ENCODE measurements at regions not wholly inside any gene's neighbourhood (a gene's known extent, or its start where the extent isn't known, plus 50 kb on each side); places are given as distances from the start of the nearest gene placed in this dataset.

DNA sequence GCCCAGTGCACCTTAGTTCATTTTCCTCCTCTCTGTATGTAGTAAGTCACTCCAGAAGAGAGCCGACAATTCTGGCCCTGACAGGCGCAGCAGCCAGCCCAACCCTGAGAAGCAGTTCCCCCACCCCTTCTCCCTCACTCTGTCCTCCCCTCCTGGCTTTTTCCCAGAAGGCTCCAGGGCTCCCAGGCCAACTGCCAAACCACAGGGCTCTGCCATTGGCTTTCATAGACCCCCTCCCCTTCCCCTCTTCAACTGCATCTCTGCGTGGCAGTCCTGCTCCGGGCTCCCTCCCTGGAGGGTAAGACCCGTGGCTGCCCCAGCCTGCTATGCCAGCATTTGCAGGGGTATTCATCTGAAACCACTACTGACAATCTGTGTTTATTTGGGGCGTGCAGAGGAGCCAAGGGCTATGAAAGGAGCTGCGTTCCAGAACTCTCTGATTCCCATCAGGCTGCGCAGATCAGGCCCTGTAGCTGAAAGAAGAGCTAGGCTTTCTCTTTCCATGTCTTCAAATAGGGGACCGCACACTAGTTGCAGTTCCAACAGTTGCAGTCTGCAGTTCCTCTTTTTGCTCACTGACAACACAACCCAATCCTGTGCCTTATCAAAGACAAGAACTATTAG is 388.6 kb upstream of the TNP1 start:
- DNase-seq (ENCODE audit: low read depth, low spot score) = peak; percentile 47

DNA sequence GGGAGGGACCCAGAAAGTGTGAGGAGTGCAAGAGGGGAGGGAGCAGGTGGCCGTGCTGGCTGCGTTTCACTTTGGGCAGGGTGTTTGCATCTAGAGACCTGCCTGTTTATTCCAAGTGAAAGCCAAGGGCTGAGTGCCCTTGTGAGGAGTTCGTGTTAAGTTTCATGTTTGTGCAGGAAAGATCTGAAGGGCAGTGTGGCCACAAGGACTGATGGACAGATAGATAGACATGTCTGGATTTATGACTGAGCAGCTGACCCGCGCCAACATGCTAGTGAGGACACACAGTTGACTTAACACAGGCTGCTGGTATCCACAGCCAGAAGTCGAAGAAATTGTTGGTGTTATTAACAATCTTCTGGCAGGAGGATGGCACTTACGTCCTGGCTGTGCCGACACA is 387.6 kb upstream of the TNP1 start:
- no peak for DNase-seq (ENCODE audit: low read depth, low spot score)

DNA sequence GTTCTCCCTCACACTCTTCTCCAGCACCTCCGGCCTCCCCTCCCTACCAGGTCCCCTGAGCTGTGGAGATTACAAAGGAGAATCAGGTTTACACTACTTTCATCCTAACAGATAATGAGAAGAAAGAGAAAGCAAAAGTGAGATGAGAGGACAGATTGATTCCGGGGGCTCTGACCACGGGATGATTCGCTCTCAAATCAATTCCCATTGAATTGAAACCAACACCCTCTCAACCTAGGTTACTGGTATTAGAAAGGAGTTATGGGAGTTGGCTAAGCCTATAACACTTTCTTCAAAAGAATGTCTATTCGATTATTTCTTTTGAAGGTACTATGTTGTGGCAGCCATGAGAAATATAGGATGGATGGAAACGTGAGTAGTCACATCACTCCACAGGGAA is 386.2 kb upstream of the TNP1 start:
- DNase-seq (ENCODE audit: low read depth, low spot score) = no peak

DNA sequence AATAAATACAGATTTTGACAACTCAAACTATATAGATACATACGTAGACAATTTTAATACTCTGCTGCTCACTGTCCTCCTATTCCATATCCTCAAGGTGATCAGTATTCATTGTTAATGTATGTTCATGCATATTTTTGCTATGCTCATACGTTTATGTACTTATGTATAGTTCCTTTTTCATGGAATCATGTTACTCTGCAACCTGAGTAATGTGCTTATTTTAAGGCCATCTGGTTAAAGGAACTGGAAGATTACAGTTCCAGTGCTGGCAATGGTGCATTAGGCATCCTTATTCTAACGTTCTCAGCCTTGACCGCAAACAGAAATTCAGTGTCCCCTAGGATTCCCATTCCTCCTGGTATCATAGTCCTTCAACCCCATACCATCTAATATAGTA is 385.0 kb upstream of the TNP1 start:
- no peak for DNase-seq (ENCODE audit: low read depth, low spot score)

DNA sequence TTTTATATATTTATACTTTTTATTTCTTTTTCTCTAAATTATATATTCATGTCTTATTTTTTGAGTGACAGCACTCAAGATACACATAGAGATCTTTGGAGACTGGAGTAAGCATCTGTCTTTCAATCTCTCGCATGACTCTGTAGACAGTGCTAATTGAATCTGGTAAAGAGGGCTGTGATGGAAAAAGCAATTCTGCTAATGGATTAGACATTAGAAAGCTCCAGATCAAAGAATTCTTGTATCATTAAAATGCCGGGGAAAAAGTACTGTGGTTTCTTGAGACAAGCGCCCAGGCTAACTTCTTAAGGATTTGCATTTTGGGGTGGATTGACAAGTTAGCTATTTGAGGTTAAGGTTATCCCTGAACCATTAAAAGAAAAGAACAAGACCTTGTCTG is 383.1 kb upstream of the TNP1 start:
- no peak for DNase-seq (ENCODE audit: low read depth, low spot score)

DNA sequence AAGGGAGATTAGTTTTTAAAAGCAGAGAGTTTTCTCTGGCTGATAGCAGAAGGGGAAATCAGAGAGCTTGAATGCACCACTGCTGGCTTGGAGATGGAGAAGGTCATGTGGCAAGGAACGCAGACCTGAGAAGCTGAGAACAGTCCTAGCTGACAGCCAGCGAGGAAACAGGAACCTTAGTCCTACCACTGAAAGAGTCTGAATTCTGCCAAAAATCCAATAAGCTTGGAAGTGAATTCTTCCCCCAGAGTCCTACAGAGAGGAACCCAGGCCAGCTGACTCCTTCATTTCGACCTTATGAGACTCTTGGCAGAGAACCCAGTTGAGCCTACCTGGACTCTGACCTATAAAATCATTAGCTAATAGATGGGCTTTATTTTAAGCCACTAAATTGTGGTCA is 371.9 kb upstream of the TNP1 start:
- DNase-seq (ENCODE audit: low read depth, low spot score) = no peak

DNA sequence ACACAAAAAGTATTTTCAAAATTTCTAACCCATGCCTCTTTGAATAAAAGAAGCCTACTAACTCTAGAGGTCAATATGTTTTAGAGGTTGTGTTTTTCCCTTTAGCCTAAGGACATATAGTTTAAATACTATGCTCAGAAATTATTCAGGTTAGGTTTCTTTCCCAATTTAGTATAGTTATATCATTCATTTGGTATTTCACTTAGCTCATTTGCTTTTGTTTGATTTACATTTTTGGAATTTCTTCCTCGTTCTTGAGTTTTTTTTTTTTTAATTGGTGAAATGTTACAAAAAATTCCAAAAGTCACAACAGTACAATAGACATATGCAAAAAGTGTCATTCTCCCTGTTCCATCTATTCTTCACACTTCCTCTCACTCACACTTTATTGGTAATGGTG is 371.3 kb upstream of the TNP1 start:
- DNase-seq (ENCODE audit: low read depth, low spot score) = no peak

DNA sequence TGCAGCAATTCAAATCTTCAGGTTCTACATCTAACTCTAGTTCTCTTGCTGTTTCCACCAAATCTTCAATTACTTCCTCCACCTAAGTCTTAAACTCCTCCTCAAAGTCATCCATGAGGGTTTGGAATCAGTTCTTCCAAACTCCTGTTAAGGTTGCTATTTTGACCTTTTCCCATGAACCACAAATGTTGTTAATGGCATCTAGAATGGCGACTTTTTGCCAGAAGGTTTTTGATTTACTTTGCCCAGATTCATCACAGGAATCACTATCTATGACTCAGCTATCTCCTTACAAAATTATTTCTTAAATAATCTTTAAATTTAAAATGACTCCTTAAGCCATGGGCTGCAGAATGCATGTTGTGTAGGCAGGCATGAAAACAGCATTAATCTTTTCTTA is 368.9 kb upstream of the TNP1 start:
- no peak for DNase-seq (ENCODE audit: low read depth, low spot score)

DNA sequence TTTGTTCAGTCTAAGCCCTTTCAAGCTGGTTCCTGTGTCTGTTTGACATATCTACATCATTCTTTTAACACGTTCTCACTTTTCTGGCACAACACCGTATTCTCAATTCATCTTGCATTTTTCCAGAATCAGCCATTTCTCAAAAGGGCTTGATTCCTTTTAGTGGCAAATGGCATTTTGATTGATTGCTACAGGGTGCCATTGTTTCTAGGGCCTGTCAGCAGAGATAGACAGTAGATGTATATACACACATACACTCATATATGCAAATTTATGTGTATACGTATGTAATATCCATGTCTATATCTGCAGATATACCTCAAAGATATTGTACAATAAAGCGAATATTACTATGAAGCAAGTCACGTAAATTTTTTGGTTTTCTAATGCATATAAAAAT is 367.9 kb upstream of the TNP1 start:
- no peak for DNase-seq (ENCODE audit: low read depth, low spot score)

DNA sequence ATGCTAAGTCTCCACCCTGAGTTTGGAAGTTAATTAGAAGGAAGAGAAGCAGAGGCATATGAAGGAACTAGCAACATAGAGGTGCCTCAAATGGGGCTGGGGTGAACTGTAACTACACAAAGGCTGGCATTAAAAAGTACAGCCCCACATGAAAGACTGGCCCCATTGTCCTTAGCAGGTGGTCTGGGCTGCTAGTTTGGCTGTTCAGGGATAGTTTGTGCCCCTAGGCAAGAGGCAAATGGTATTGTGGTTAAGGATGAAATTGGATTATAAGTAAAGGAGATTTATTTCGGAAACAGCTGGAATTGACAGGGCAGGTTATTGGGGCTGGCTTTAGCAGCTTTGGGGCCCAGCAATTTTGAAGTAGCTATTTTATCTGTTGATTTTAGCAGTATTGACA is 365.7 kb upstream of the TNP1 start:
- DNase-seq (ENCODE audit: low read depth, low spot score) = no peak

DNA sequence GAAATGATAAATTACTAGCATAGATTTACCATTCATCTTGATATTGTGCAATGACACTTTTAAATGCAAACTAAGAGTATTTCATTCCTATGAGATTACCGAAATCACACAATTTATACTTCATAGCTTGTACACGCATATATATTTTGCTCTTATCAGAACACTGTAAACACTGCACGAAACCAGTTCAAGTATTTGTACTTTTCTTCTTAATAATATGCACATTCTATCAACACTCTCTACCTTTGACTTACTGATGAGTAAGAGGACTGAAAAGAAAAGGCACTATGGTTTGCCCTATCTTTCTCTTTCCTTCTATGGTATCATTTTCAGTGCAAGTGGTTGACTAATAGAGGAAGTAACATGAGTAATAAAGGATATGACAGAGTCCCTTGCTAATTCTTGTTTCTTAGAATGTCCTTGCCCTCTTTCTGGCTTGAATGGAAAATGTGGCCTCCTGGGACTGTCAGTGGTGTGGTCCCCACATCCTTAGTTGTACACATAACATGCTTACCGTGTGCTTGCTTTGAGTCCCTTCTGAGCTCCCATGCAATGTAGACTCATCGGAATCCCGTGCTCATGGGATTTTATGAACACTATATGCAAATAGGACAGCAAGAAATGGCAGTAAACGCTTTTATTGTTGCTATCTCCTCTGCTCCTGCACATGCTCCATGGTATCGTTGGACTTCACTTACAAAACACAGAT is 363.5 kb upstream of the TNP1 start:
- DNase-seq (ENCODE audit: low read depth, low spot score) = no peak

DNA sequence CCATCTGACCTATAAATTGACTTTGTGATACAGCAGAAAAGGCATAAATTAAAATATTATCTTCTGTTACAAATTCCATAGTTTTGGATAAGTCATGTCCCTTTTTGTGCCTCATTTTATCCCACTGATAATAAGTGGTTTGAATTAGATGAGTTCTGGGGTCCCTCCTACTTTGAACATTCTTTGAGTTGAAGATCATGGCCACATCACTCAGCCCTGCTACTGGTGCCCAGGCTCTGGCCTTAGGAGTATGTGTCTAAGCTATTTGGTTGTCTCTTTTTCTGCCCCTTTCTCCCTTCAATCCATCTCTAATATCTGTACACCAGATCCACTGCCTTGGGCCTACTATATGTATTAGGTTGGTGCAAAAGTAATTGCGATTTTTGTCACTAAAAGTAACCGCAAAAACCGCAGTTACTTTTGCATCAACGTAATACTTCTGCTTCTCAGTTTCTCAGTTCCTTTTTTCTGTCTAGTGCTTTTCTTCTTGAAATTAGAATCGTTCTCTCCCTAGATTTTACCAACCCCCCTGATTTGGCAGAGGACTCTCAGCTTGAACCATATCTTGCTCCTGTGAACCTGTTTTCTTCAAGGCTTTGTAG is 362.5 kb upstream of the TNP1 start:
- no peak for DNase-seq (ENCODE audit: low read depth, low spot score)

DNA sequence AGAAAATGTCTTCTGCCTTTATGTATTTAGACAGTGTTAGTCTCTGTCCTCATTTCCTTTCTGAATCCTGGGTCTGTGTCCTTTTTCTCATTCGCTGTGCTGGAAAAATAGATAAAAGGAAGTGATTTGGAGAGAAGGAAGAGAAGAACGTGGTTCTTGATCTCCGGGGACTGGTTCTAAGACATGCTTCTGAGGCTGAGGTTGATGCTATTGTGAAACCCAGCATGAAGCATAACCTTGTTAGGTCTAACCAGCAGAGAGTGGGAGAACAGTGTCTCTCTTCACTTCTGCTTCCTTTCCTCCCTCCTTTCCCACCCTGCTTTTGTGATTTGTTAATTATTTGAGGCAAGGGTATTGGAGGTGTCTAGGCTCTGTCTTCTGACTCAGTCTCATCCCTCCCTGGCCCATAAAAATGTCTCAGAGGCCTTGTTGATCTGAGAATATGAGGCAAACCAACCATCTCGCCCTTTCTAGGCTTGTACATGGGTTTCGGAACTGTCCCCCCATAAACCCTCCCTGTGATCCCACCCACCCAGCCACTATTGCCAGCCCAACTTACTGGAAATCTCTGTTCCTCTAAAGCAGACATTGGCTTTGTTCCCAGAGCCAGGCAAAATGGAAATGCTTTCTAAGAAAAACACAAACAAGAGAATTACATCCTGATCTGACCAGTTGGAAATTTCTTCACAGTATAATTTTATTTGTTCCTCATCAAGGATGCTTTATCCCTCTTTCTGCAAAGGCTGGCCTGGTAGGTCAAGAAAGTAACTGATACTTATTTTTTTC is 360.6 kb upstream of the TNP1 start:
- DNase-seq (ENCODE audit: low read depth, low spot score) = no peak

DNA sequence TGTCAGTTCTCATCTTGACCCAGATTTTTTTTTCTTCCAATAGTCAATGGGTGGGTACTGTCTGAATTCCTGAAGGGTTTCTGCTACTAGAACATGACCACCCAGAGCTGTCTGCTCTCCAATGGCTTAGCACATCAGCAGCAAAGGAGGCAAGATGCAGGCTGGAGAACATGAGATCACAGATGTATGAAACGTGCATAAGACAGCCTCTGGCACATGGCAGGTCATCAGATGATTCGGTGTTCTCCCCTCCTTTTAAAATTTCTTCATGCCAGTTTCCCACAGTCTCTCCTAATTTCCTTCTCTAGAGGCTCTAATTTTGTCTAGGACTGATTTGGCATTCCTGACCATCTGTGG is 359.3 kb upstream of the TNP1 start:
- DNase-seq (ENCODE audit: low read depth, low spot score) = no peak

DNA sequence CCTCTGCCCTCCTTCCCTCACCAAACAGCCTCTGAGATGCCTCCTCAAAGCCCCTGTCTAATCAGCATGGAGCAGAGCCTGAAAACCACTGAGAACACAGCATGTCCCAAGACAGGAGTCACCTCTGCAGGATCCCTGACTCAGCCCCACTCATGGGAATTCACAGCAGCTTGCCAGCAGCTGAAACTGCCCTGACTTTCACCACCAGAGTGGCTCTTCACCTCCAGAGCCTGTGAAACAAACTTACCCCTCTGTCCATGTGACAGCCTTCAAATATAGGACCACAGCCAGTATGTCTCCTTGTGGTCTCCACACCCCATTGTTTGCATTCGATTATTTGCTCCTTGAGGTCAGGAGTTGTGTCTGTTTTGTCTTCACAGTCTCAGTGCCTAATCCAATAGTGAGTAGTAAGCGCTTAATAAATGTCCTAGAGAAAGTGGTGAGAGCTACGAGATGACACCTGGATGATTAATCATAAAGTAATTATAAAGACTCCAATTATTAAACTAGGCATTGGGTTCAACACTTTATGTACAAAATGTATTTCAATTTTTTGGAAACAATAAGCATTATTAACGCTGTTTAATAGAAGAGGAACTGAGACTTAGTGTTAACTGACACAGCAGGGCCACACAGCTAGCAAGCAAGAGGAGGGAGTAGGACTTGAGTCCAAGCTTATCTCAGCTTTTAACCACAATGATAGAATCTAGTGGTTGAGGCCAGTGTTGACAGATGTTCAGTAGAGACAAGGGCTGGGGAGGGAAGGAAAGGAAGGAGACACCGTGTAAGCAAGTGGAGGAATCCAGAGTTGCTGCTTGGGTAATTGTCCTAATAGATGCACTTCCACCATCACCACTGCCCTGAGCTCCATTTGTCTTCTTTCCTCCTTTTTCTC is 358.7 kb upstream of the TNP1 start:
- DNase-seq (ENCODE audit: low read depth, low spot score) = peak; percentile 20

DNA sequence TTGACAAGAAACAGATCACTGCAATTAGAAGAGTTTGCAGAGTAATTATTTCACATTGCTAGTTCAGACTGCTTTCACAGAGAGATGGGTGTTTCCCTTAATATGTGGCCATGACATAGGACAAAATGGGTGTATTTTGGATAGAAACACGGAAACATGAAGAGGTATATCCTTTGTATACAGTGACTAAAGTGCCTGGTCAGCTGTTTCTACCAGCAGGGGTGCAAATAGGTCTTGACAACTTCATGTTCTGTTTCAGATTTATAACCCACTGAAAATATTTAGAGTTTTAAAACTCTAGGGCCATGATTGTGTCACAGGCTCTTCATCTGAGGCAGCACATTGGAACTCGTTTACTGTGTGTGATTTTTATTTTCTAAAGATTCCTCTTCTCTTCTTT is 357.1 kb upstream of the TNP1 start:
- no peak for DNase-seq (ENCODE audit: low read depth, low spot score)

DNA sequence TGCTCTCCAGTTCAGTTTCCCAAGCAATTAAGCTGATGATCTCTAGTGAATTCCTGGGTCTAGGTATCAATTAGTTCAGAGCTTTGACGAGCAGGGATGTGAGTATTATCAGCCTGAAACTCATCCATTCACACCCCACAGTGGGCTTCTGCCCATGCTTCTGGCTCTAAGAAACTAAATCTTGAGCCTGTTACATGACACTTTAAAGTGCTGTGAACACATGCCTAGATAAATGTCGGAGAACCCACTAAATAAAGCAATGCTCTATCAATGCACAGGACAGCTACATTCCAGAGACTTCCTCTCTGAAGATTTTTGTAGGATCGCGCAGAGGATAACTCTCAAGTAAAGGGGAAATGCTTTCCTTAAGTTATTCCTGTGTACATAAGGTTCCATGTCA is 356.5 kb upstream of the TNP1 start:
- DNase-seq (ENCODE audit: low read depth, low spot score) = no peak

DNA sequence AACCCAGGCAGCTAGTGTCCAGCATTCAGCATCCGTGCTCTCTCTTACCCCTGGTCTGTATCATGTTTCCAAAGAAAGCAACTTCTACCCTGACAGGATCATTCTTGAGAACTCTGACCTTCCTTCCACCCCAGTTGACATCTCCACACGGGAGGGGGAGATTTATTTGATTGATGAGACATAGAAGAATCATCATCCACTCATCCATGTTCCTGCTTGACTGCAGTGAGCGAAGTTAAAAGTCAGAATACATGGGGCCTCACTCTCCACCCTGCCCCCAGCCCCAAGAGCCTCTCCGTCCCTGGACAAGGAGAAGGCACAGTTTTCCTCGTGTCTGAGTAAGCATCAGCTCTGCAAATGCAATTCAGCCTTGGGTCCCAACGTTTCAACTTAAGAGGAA is 356.0 kb upstream of the TNP1 start:
- DNase-seq (ENCODE audit: low read depth, low spot score) = no peak

DNA sequence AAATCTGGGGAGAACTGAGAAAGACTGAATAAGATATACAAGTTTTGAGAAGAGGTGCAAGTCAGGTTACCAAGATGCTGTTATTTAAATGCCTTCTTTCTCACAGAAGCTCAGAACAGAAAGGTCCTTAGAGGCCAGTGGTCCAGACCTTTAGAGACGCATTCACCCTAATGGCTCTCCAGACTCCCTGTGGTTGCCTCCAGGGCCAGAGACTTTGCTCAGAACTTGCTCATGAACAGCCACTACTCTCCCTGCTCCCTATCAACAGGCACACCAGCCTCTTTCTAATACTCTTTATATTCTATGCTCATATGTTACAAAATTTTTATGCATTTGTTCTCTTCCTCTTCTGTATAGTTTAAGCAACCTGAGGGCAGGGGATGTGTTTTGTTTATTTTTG is 349.0 kb upstream of the TNP1 start:
- no peak for DNase-seq (ENCODE audit: low read depth, low spot score)

DNA sequence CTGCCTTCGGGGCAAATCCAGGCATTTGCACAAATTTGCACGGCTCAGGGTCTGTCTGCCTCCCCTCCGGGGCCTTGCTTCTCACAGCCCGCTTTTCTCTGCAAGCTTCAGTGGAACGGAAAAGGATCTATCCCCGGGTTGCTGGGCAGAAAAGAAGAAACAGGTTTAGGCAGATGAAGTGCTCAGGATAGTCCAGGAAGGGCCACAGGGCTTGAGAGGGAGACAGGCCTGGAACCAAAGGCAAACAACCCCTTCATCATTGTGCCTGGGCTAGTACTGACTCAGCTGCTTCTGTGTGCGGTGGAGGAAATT is 347.8 kb upstream of the TNP1 start:
- no peak for DNase-seq (ENCODE audit: low read depth, low spot score)

DNA sequence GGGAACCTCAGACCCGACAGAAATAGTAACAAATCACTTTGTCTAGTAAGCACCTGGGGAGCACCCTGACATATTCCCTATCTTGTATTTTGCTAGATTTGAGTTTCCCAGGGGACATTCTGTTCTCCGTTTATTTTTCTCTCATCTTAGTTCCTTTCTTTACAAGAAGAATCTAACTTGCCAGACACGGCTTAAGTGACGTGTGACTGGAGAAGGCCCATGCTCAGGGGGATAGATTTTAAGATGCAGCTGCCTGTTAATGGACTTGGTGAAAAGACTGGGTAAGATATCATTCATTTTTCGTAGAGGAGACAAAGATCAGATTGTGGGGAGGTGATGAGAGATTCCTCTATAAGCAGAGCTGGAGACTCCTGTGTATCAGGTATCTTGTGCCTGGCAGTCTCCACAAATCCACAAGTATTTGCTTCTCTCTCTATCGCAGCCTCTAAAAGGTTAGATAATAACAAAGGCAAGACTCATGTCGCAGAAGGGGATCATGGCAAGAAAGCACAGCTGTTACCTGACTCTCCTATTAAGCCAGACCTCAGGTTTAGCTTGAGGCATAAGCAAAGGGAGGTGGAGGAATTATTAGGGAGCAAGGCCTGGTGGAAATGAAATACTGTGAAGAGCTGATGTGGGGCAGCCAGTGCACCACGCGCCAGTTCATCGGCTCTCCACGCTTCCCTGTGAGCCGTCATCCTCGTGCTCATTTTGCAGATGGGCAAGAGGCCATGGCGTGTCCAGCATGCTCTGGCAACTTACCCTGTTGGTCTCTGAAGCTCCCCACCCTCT is 347.2 kb upstream of the TNP1 start:
- DNase-seq (ENCODE audit: low read depth, low spot score) = no peak
